WTC11 (cell line): ENCODE measurements at regions not wholly inside any gene's neighbourhood (a gene's known extent, or its start where the extent isn't known, plus 50 kb on each side); places are given as distances from the start of the nearest gene placed in this dataset.

Source experiments
- ATAC-seq: fragments of 200-7000 bp; cut with Tn5 transposase; 2 replicates; pipeline ENCODE4 v1.10.0; 2021; ENCODE audit warnings: mild to moderate bottlenecking, moderate library complexity
- CTCF ChIA-PET: fragments of 300-600 bp; sonication (Branson Sonifier 250); formaldehyde crosslinking; loops from one replicate; lab custom pipeline; 2021; ENCODE audit warnings: antibody characterized with exemption; lab: Charles Lee
- POLR2A ChIA-PET: fragments of 350-600 bp; sonication (Branson Sonifier 250); formaldehyde crosslinking; loops from one replicate; lab custom pipeline; 2021; ENCODE audit warnings: antibody characterized with exemption; lab: Charles Lee
- DNase-seq: peaks from one replicate; pipeline ENCODE4 v3.0.0; 2021; ENCODE audit warnings: low spot score
- H3K27ac Mint-ChIP-seq: 2 replicates; pipeline ENCODE4 v1.8.0; 2021; ENCODE audit warnings: mixed read lengths
- H3K27me3 Mint-ChIP-seq: 2 replicates; pipeline ENCODE4 v1.8.0; 2021; ENCODE audit warnings: low read depth, mild to moderate bottlenecking, moderate library complexity, mixed read lengths
- H3K36me3 Mint-ChIP-seq: 2 replicates; pipeline ENCODE4 v1.8.0; 2021; ENCODE audit warnings: mixed read lengths
- H3K4me1 Mint-ChIP-seq: 2 replicates; pipeline ENCODE4 v1.8.0; 2022; ENCODE audit warnings: mixed read lengths
- H3K4me3 Mint-ChIP-seq: 2 replicates; pipeline ENCODE4 v1.8.0; 2021; ENCODE audit warnings: mild to moderate bottlenecking, moderate library complexity, mixed read lengths
- H3K9me3 Mint-ChIP-seq: 2 replicates; pipeline ENCODE4 v1.8.0; 2021; ENCODE audit warnings: mixed read lengths
- CREM ChIP-seq: sonication (generic); formaldehyde crosslinking; IDR thresholded peaks from 2 replicates; pipeline ENCODE4 v1.8.1; 2022; ENCODE audit warnings: mild to moderate bottlenecking, missing genetic modification reagents, moderate library complexity
- CTCF ChIP-seq: fragments of 200-600 bp; IDR thresholded peaks from 2 replicates; pipeline ENCODE4 v1.8.0; 2022; ENCODE audit warnings: antibody characterized with exemption
- EMX1 ChIP-seq: fragments of 250-450 bp; sonication (Bioruptor Pico); IDR thresholded peaks from 2 replicates; pipeline ENCODE4 v1.8.0; 2021; ENCODE audit warnings: mild to moderate bottlenecking
- ESRRA ChIP-seq: sonication (generic); formaldehyde crosslinking; IDR thresholded peaks from 2 replicates; pipeline ENCODE4 v1.8.1; 2022; ENCODE audit warnings: mild to moderate bottlenecking, missing genetic modification reagents, borderline replicate concordance
- FOXP1 ChIP-seq: sonication (generic); formaldehyde crosslinking; IDR thresholded peaks from 2 replicates; pipeline ENCODE4 v1.8.0; 2022; ENCODE audit warnings: missing genetic modification reagents, mild to moderate bottlenecking, moderate library complexity, borderline replicate concordance
- JAZF1 ChIP-seq: fragments of 250-450 bp; sonication (Bioruptor Pico); IDR thresholded peaks from 2 replicates; pipeline ENCODE4 v1.9.0; 2021; ENCODE audit warnings: moderate library complexity, mild to moderate bottlenecking, inconsistent platforms
- JUN ChIP-seq: sonication (generic); formaldehyde crosslinking; IDR thresholded peaks from 2 replicates; pipeline ENCODE4 v1.8.0; 2023; ENCODE audit warnings: mild to moderate bottlenecking, missing genetic modification reagents
- MXD4 ChIP-seq: fragments of 250-450 bp; sonication (Bioruptor Pico); IDR thresholded peaks from 2 replicates; pipeline ENCODE4 v1.8.0; 2021; ENCODE audit warnings: mild to moderate bottlenecking, moderate library complexity, borderline replicate concordance
- NFYB ChIP-seq: sonication (generic); formaldehyde crosslinking; conservative IDR thresholded peaks from 2 replicates; pipeline ENCODE4 v1.8.0; 2022; ENCODE audit warnings: low read depth, missing genetic modification reagents
- TCF7 ChIP-seq: sonication (generic); formaldehyde crosslinking; IDR thresholded peaks from 2 replicates; pipeline ENCODE4 v1.8.0; 2022; ENCODE audit warnings: mild to moderate bottlenecking, low read depth, missing genetic modification reagents, moderate library complexity
- TP53 ChIP-seq: sonication (generic); formaldehyde crosslinking; IDR thresholded peaks from 2 replicates; pipeline ENCODE4 v1.8.1; 2023; ENCODE audit warnings: mild to moderate bottlenecking, missing genetic modification reagents
- ZNF121 ChIP-seq: sonication (generic); formaldehyde crosslinking; IDR thresholded peaks from 2 replicates; pipeline ENCODE4 v1.8.0; 2023; ENCODE audit warnings: missing genetic modification reagents
- ZNF317 ChIP-seq: sonication (generic); formaldehyde crosslinking; IDR thresholded peaks from 2 replicates; pipeline ENCODE4 v1.8.1; 2023; ENCODE audit warnings: low read depth, mild to moderate bottlenecking, moderate library complexity, missing genetic modification reagents, borderline replicate concordance
- ZSCAN18 ChIP-seq: fragments of 250-450 bp; sonication (Bioruptor Pico); IDR thresholded peaks from 2 replicates; pipeline ENCODE4 v2.1.2; 2022; ENCODE audit warnings: mild to moderate bottlenecking, moderate library complexity
- TF ChIP-seq, protein P1 (sequence below): sonication (generic); formaldehyde crosslinking; IDR thresholded peaks from 2 replicates; pipeline ENCODE4 v1.8.1; 2022; ENCODE audit warnings: low read depth, mild to moderate bottlenecking, moderate library complexity, missing genetic modification reagents, borderline replicate concordance
- TF ChIP-seq, protein P2 (sequence below): sonication (generic); formaldehyde crosslinking; IDR thresholded peaks from 2 replicates; pipeline ENCODE4 v1.8.1; 2022; ENCODE audit warnings: low read depth, missing genetic modification reagents, borderline replicate concordance

DNA sequence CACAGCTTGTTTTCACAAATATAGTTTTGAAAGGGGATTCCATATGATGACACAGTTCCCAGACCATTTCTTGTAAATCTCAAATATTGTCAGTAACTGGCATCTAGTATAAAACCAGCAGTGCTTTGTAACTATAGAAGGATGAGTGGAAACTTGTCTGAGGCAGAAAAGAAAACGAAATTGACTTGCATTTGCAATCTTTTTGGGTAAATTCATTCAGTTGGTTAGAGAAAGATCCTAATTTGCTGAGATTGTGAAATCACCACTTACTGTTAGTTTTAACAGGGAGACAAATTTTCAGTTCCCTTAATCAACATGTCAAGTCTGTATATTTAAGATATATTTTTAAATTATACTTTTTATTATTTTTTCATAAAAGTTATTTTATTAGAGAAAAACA is 71.5 kb upstream of the VEGFC start:
- Mint-ChIP-seq H3K4me3 (no peak overlapping the region), H3K9me3 (peaks cover 7% of the 10 kb centered on the region; the same call in 1 of the 2 replicates), H3K36me3 (no peaks in the 10 kb centered on the region), H3K4me1 (no peaks in the 10 kb centered on the region), H3K27ac (no peak overlapping the region), H3K27me3 (no peaks in the 10 kb centered on the region)
- no peak for ATAC-seq
- ChIA-PET POLR2A (no interaction called here), CTCF (no interaction called here)
- no peak for DNase-seq
- TF ChIP-seq ZSCAN18: no peak

GRCh38 chr4:176868676-176869075 is 76.0 kb upstream of the VEGFC start:
- Mint-ChIP-seq H3K9me3 (peaks cover 20% of the 10 kb centered on the region), H3K4me1 (no peaks in the 10 kb centered on the region), H3K4me3 (no peak overlapping the region), H3K27me3 (no peaks in the 10 kb centered on the region), H3K27ac (no peak overlapping the region), H3K36me3 (no peaks in the 10 kb centered on the region)
- POLR2A ChIA-PET: no interaction called here
- no peak for DNase-seq
- ATAC-seq: no peak
- no peak for TF ChIP-seq NFYB (CRISPR knock-in tag)
- TF ChIP-seq, protein P1, sequence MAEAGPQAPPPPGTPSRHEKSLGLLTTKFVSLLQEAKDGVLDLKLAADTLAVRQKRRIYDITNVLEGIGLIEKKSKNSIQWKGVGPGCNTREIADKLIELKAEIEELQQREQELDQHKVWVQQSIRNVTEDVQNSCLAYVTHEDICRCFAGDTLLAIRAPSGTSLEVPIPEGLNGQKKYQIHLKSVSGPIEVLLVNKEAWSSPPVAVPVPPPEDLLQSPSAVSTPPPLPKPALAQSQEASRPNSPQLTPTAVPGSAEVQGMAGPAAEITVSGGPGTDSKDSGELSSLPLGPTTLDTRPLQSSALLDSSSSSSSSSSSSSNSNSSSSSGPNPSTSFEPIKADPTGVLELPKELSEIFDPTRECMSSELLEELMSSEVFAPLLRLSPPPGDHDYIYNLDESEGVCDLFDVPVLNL (CRISPR knock-in tag): no peak
- CTCF ChIA-PET: no interaction called here

GRCh38 chr4:176872461-176872860 is 79.7 kb upstream of the VEGFC start:
- CTCF ChIA-PET: interaction anchor here (1.0 kb wide), 1 partner anchor 175 kb away, joined by 3 read pairs; no protein-coding TSS in a partner anchor
- DNase-seq (no peak), ATAC-seq (no peak)

More at GRCh38 chr4:176872461-176872860, 79.7 kb upstream of the VEGFC start:
- no peak overlapping the region for H3K27ac Mint-ChIP-seq
- peaks cover 4% of the 10 kb centered on the region; the same call in 1 of the 2 replicates for H3K4me1 Mint-ChIP-seq
- peaks cover 30% of the 10 kb centered on the region for H3K9me3 Mint-ChIP-seq
- TF ChIP-seq JAZF1 (CRISPR knock-in tag): no peak
- no peak for TF ChIP-seq TP53 (CRISPR knock-in tag)
- no peak for TF ChIP-seq ZNF121 (CRISPR knock-in tag)
- no peak for TF ChIP-seq EMX1 (CRISPR knock-in tag)
- TF ChIP-seq CTCF: no peak
- TF ChIP-seq ZNF317 (CRISPR knock-in tag): no peak
- no peak for TF ChIP-seq TCF7 (CRISPR knock-in tag)
- TF ChIP-seq MXD4 (CRISPR knock-in tag): no peak
- no peak for TF ChIP-seq JUN (CRISPR knock-in tag)
- TF ChIP-seq, protein P2, sequence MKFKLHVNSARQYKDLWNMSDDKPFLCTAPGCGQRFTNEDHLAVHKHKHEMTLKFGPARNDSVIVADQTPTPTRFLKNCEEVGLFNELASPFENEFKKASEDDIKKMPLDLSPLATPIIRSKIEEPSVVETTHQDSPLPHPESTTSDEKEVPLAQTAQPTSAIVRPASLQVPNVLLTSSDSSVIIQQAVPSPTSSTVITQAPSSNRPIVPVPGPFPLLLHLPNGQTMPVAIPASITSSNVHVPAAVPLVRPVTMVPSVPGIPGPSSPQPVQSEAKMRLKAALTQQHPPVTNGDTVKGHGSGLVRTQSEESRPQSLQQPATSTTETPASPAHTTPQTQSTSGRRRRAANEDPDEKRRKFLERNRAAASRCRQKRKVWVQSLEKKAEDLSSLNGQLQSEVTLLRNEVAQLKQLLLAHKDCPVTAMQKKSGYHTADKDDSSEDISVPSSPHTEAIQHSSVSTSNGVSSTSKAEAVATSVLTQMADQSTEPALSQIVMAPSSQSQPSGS (CRISPR knock-in tag): no peak
- no peak for TF ChIP-seq FOXP1 (CRISPR knock-in tag)
- TF ChIP-seq ESRRA (CRISPR knock-in tag): no peak
- TF ChIP-seq CREM (CRISPR knock-in tag): no peak
- H3K4me3 Mint-ChIP-seq: no peak overlapping the region
- POLR2A ChIA-PET: no interaction called here
- H3K27me3 Mint-ChIP-seq: no peaks in the 10 kb centered on the region
- H3K36me3 Mint-ChIP-seq: no peaks in the 10 kb centered on the region
